Testis (tissue), 2 donors: ENCODE measurements at regions not wholly inside any gene's neighbourhood (a gene's known extent, or its start where the extent isn't known, plus 50 kb on each side); places are given as distances from the start of the nearest gene placed in this dataset.

Experiments used
- DNase-seq: peaks from one replicate; pipeline ENCODE4 v3.0.0-alpha.2; 2019
- H3K27ac ChIP-seq, 2 donors: fragments of 200-600 bp; sonication (generic); one replicate each; pipeline ENCODE4 v1.5.1; 2019
- H3K27me3 ChIP-seq: fragments of 200-600 bp; sonication (generic); one replicate; pipeline ENCODE4 v1.5.1; 2019
- H3K36me3 ChIP-seq: fragments of 200-600 bp; sonication (generic); one replicate; pipeline ENCODE4 v1.5.1; 2017; ENCODE audit warnings: low read depth; ENCODE audit errors: missing control alignments
- H3K4me1 ChIP-seq: fragments of 200-600 bp; sonication (generic); one replicate; pipeline ENCODE4 v1.5.1; 2019
- H3K4me3 ChIP-seq, 2 donors: fragments of 200-600 bp; sonication (generic); one replicate each; pipeline ENCODE4 v1.5.1; 2017 to 2019
- H3K9me3 ChIP-seq: fragments of 200-600 bp; sonication (generic); one replicate; pipeline ENCODE4 v1.5.1; 2017
- POLR2A ChIP-seq: fragments of 450-650 bp; IDR thresholded peaks from one replicate; pipeline ENCODE4 v1.6.1; 2017; ENCODE audit warnings: antibody characterized with exemption, mild to moderate bottlenecking, moderate library complexity
- WGBS, 2 donors: methylation state at CpG; one replicate each; pipeline ENCODE4 v1.1.5; 2018; 5-methylcytosine and 5-hydroxymethylcytosine counted together
- intact Hi-C: fragments of 100-400 bp; cut with DNase I; formaldehyde crosslinking; loops from one replicate; pipeline ENCODE4 v1.15.1; 2023; ENCODE audit warnings: low total_unique reads
- TF ChIP-seq, protein P1 (sequence below), 3 experiments: fragments of 450-650 bp in 2 of 3; fragments of 200-600 bp in 1 of 3; sonication (generic) in 1 of 3; IDR thresholded peaks; one replicate each; pipeline ENCODE4 v1.5.1; 2016 to 2019; ENCODE audit warnings: antibody characterized with exemption in 3 of 3, mild to moderate bottlenecking in 2 of 3, moderate library complexity in 1 of 3

GRCh38 chr16:50858877-50859627 lies 117.2 kb downstream of the CYLD start:
- DNase-seq, result no peak
- no peak for TF ChIP-seq POLR2A
- TF ChIP-seq, protein P1, sequence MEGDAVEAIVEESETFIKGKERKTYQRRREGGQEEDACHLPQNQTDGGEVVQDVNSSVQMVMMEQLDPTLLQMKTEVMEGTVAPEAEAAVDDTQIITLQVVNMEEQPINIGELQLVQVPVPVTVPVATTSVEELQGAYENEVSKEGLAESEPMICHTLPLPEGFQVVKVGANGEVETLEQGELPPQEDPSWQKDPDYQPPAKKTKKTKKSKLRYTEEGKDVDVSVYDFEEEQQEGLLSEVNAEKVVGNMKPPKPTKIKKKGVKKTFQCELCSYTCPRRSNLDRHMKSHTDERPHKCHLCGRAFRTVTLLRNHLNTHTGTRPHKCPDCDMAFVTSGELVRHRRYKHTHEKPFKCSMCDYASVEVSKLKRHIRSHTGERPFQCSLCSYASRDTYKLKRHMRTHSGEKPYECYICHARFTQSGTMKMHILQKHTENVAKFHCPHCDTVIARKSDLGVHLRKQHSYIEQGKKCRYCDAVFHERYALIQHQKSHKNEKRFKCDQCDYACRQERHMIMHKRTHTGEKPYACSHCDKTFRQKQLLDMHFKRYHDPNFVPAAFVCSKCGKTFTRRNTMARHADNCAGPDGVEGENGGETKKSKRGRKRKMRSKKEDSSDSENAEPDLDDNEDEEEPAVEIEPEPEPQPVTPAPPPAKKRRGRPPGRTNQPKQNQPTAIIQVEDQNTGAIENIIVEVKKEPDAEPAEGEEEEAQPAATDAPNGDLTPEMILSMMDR (IDR thresholded peaks at IDR 0.05), result no peak
- Histone ChIP-seq H3K27ac (no peak overlapping the region), H3K27me3 (no peaks in the 10 kb centered on the region), H3K4me3 (peak overlapping the region in 1 of 2 donors; percentile 6), H3K4me1 (no peaks in the 10 kb centered on the region), H3K36me3 (no peaks in the 10 kb centered on the region), H3K9me3 (no peaks in the 10 kb centered on the region)
- intact Hi-C loops, result no loop called here
- 66 to 69% methylated on average over 9 to 10 of the region's 10 CpGs for WGBS, 2 donors

GRCh38 chr16:50858376-50858775 lies 116.5 kb downstream of the CYLD start:
- Histone ChIP-seq H3K27ac (no peak overlapping the region), H3K36me3 (no peaks in the 10 kb centered on the region), H3K27me3 (no peaks in the 10 kb centered on the region), H3K9me3 (no peaks in the 10 kb centered on the region), H3K4me1 (no peaks in the 10 kb centered on the region), H3K4me3 (no peak overlapping the region)
- intact Hi-C loops, result no loop called here
- 72% methylated on average over 6 of the region's 6 CpGs for WGBS, 2 donors
- TF ChIP-seq, protein P1 (IDR thresholded peaks at IDR 0.05), result no peak
- no peak for TF ChIP-seq POLR2A
- no peak for DNase-seq

GRCh38 chr16:50857881-50858280 lies 116.0 kb downstream of the CYLD start:
- H3K27me3 ChIP-seq, result no peaks in the 10 kb centered on the region
- no peak for TF ChIP-seq POLR2A
- TF ChIP-seq, protein P1 (IDR thresholded peaks at IDR 0.05), result no peak
- H3K36me3 ChIP-seq, result no peaks in the 10 kb centered on the region
- no peak overlapping the region for H3K4me3 ChIP-seq
- H3K27ac ChIP-seq, result no peak overlapping the region
- WGBS, 2 donors, result 79 to 87% methylated on average over 5 of the region's 5 CpGs
- intact Hi-C loops, result no loop called here
- no peak for DNase-seq
- H3K4me1 ChIP-seq, result no peaks in the 10 kb centered on the region
- H3K9me3 ChIP-seq, result no peaks in the 10 kb centered on the region

DNA sequence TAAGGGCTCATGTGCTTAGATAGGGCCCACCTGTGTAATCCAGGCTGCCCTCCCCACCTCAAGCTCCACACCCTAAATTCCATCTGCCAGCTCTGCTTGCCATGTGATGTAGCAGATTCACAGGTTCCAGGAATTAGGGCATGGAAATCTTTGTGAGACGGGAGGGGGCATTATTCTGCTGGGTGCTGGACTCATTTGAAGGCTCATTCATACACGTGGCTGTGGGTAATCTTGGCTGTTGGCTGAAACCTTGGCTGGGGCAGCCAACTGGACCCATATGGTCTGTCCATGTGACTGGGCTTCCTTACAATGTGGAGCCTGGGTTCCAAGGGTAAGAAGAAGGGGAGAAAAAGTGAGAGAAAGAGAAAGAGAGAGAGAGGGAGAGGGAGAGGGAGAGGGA lies 115.1 kb downstream of the CYLD start:
- H3K4me1 ChIP-seq, result no peaks in the 10 kb centered on the region
- no peak overlapping the region for H3K27ac ChIP-seq
- H3K36me3 ChIP-seq, result no peaks in the 10 kb centered on the region
- intact Hi-C loops, result no loop called here
- no peak for DNase-seq
- WGBS, 2 donors, result 66 to 70% methylated on average over 2 of the region's 2 CpGs
- H3K27me3 ChIP-seq, result no peaks in the 10 kb centered on the region
- no peak overlapping the region for H3K4me3 ChIP-seq
- no peaks in the 10 kb centered on the region for H3K9me3 ChIP-seq
- TF ChIP-seq, protein P1 (IDR thresholded peaks at IDR 0.05), result no peak
- no peak for TF ChIP-seq POLR2A

GRCh38 chr16:50853329-50853728 lies 111.4 kb downstream of the CYLD start:
- H3K4me3 ChIP-seq, result no peak overlapping the region
- WGBS, 2 donors, result 70 to 79% methylated on average over 1 of the region's 1 CpG
- intact Hi-C loops, result no loop called here
- no peak for DNase-seq
- no peaks in the 10 kb centered on the region for H3K4me1 ChIP-seq
- no peaks in the 10 kb centered on the region for H3K9me3 ChIP-seq
- no peak overlapping the region for H3K27ac ChIP-seq
- no peaks in the 10 kb centered on the region for H3K27me3 ChIP-seq
- H3K36me3 ChIP-seq, result no peaks in the 10 kb centered on the region
- TF ChIP-seq POLR2A, result no peak
- TF ChIP-seq, protein P1 (IDR thresholded peaks at IDR 0.05), result no peak
